ENCODE measurements at regions not wholly inside any gene's neighbourhood (a gene's known extent, or its start where the extent isn't known, plus 50 kb on each side); places are given as distances from the start of the nearest gene placed in this dataset.

- Histone ChIP-seq H3K27me3 (ENCODE audit: low read length) (no peaks in the 10 kb centered on the region), H3K4me2 (ENCODE audit: low read depth, low read length, poor library complexity, severe bottlenecking) (no peak overlapping the region), H3K9ac (ENCODE audit: low read length) (no peak overlapping the region), H3K9me2 (replicated peaks; ENCODE audit: insufficient read depth, low read length) (no peaks in the 10 kb centered on the region), H3K79me2 (ENCODE audit: insufficient read depth, low read length) (no peaks in the 10 kb centered on the region), H3F3A (ENCODE audit: insufficient read depth) (no peaks in the 10 kb centered on the region), H2AFZ (ENCODE audit: low read depth, low read length, severe bottlenecking) (no peak overlapping the region), H3K9me3 (ENCODE audit: insufficient read depth, low read length) (0 out of 2 replicates have a peak, but pooled peaks cover 3% of the 10 kb centered on the region), H3K4me3 (ENCODE audit: insufficient read depth, low read length, poor library complexity, severe bottlenecking) (no peak overlapping the region), H4K20me1 (ENCODE audit: low read depth, low read length) (no peaks in the 10 kb centered on the region), H3K36me3 (ENCODE audit: low read length) (no peaks in the 10 kb centered on the region), H3K27ac (ENCODE audit: low read depth, low read length) (no peak overlapping the region)
- TF ChIP-seq CTCF (IDR thresholded peaks at IDR 0.05; ENCODE audit: insufficient read depth, low read length, poor library complexity, severe bottlenecking) (no peak), EZH2phosphoT487 (conservative IDR thresholded peaks at IDR 0.05; ENCODE audit: low read length) (no peak)
Observed at GRCh38 chr12:18906395-18906794, 168.5 kb downstream of the CAPZA3 start.

- no peak overlapping the region for H2AFZ ChIP-seq (ENCODE audit: low read depth, low read length, severe bottlenecking)
- H3K27ac ChIP-seq (ENCODE audit: low read depth, low read length) = no peak overlapping the region
- no peaks in the 10 kb centered on the region for H3K9me2 ChIP-seq (replicated peaks; ENCODE audit: insufficient read depth, low read length)
- H3K9ac ChIP-seq (ENCODE audit: low read length) = no peak overlapping the region
- H4K20me1 ChIP-seq (ENCODE audit: low read depth, low read length) = no peaks in the 10 kb centered on the region
- H3K4me2 ChIP-seq (ENCODE audit: low read depth, low read length, poor library complexity, severe bottlenecking) = no peak overlapping the region
- H3K79me2 ChIP-seq (ENCODE audit: insufficient read depth, low read length) = no peaks in the 10 kb centered on the region
- no peaks in the 10 kb centered on the region for H3K27me3 ChIP-seq (ENCODE audit: low read length)
- H3K4me3 ChIP-seq (ENCODE audit: insufficient read depth, low read length, poor library complexity, severe bottlenecking) = no peak overlapping the region
- 0 out of 2 replicates have a peak, but pooled peaks cover 3% of the 10 kb centered on the region for H3K9me3 ChIP-seq (ENCODE audit: insufficient read depth, low read length)
- H3K36me3 ChIP-seq (ENCODE audit: low read length) = no peaks in the 10 kb centered on the region
- no peak for TF ChIP-seq EZH2phosphoT487 (conservative IDR thresholded peaks at IDR 0.05; ENCODE audit: low read length)
- H3F3A ChIP-seq (ENCODE audit: insufficient read depth) = no peaks in the 10 kb centered on the region
Observed at GRCh38 chr12:18907127-18907526, 169.2 kb downstream of the CAPZA3 start.

- no peak overlapping the region for H3K4me3 ChIP-seq (ENCODE audit: insufficient read depth, low read length, poor library complexity, severe bottlenecking)
- H3K27ac ChIP-seq (ENCODE audit: low read depth, low read length) = no peak overlapping the region
- no peak for TF ChIP-seq CTCF (IDR thresholded peaks at IDR 0.05; ENCODE audit: insufficient read depth, low read length, poor library complexity, severe bottlenecking)
- no peak for TF ChIP-seq EZH2phosphoT487 (conservative IDR thresholded peaks at IDR 0.05; ENCODE audit: low read length)
- no peaks in the 10 kb centered on the region for H4K20me1 ChIP-seq (ENCODE audit: low read depth, low read length)
- H3K9me2 ChIP-seq (replicated peaks; ENCODE audit: insufficient read depth, low read length) = no peaks in the 10 kb centered on the region
- H3F3A ChIP-seq (ENCODE audit: insufficient read depth) = no peaks in the 10 kb centered on the region
- no peak overlapping the region for H3K4me2 ChIP-seq (ENCODE audit: low read depth, low read length, poor library complexity, severe bottlenecking)
- H3K27me3 ChIP-seq (ENCODE audit: low read length) = no peaks in the 10 kb centered on the region
- no peak overlapping the region for H2AFZ ChIP-seq (ENCODE audit: low read depth, low read length, severe bottlenecking)
- no peaks in the 10 kb centered on the region for H3K79me2 ChIP-seq (ENCODE audit: insufficient read depth, low read length)
- no peak overlapping the region for H3K9ac ChIP-seq (ENCODE audit: low read length)
- H3K9me3 ChIP-seq (ENCODE audit: insufficient read depth, low read length) = 0 out of 2 replicates have a peak, but pooled peaks cover 3% of the 10 kb centered on the region
- H3K36me3 ChIP-seq (ENCODE audit: low read length) = no peaks in the 10 kb centered on the region
Observed at GRCh38 chr12:18907728-18908127, 169.8 kb downstream of the CAPZA3 start.

- TF ChIP-seq EZH2phosphoT487 (conservative IDR thresholded peaks at IDR 0.05; ENCODE audit: low read length) = no peak
- no peak for TF ChIP-seq CTCF (IDR thresholded peaks at IDR 0.05; ENCODE audit: insufficient read depth, low read length, poor library complexity, severe bottlenecking)
- no peak overlapping the region for H3K4me2 ChIP-seq (ENCODE audit: low read depth, low read length, poor library complexity, severe bottlenecking)
- H3K36me3 ChIP-seq (ENCODE audit: low read length) = no peaks in the 10 kb centered on the region
- no peak overlapping the region for H3K27ac ChIP-seq (ENCODE audit: low read depth, low read length)
- H3K9ac ChIP-seq (ENCODE audit: low read length) = no peak overlapping the region
- no peaks in the 10 kb centered on the region for H3K79me2 ChIP-seq (ENCODE audit: insufficient read depth, low read length)
- H3K9me2 ChIP-seq (replicated peaks; ENCODE audit: insufficient read depth, low read length) = no peaks in the 10 kb centered on the region
- H2AFZ ChIP-seq (ENCODE audit: low read depth, low read length, severe bottlenecking) = no peak overlapping the region
- no peak overlapping the region for H3K4me3 ChIP-seq (ENCODE audit: insufficient read depth, low read length, poor library complexity, severe bottlenecking)
- no peaks in the 10 kb centered on the region for H4K20me1 ChIP-seq (ENCODE audit: low read depth, low read length)
- H3K9me3 ChIP-seq (ENCODE audit: insufficient read depth, low read length) = 0 out of 2 replicates have a peak, but pooled peaks cover 3% of the 10 kb centered on the region
- H3F3A ChIP-seq (ENCODE audit: insufficient read depth) = no peaks in the 10 kb centered on the region
- no peaks in the 10 kb centered on the region for H3K27me3 ChIP-seq (ENCODE audit: low read length)
Observed at GRCh38 chr12:18908191-18908590, 170.3 kb downstream of the CAPZA3 start.

All from SU-DHL-6 (cell line).